Stimulated activated CD4-positive, alpha-beta T cell treated with anti-CD3 and anti-CD28 coated beads, Interleukin-1b, Interleukin-23, amount 100 ng/mL, for 24 hours (primary cell): ENCODE measurements at regions not wholly inside any gene's neighbourhood (a gene's known extent, or its start where the extent isn't known, plus 50 kb on each side); places are given as distances from the start of the nearest gene placed in this dataset.

Source experiments
- DNase-seq, 4 experiments: peaks; one replicate each; pipeline ENCODE4 v3.0.0-alpha.2; 2020; ENCODE audit warnings: low read depth in 4 of 4, low spot score in 1 of 4

- DNase-seq: no peak
Measured at GRCh38 chr10:4775808-4776207, 50.2 kb upstream of the AKR1E2 start.

- no peak for DNase-seq
Measured at GRCh38 chr10:4772202-4772570, 53.8 kb upstream of the AKR1E2 start.

GRCh38 chr10:4771554-4772201 is 54.3 kb upstream of the AKR1E2 start:
- DNase-seq: no peak

- no peak for DNase-seq
Measured at GRCh38 chr10:4770801-4771553, 55.0 kb upstream of the AKR1E2 start.

- DNase-seq: no peak
Measured at GRCh38 chr10:4768416-4768815, 57.6 kb upstream of the AKR1E2 start.

GRCh38 chr10:4767033-4767814 is 58.8 kb upstream of the AKR1E2 start:
- DNase-seq: no peak

- DNase-seq: no peak
Measured at GRCh38 chr10:4766454-4766853, 59.6 kb upstream of the AKR1E2 start.

GRCh38 chr10:4765428-4765827 is 60.6 kb upstream of the AKR1E2 start:
- no peak for DNase-seq

GRCh38 chr10:4763960-4764428 is 62.0 kb upstream of the AKR1E2 start:
- no peak for DNase-seq

- no peak for DNase-seq
Measured at GRCh38 chr10:4763513-4763912, 62.5 kb upstream of the AKR1E2 start.

GRCh38 chr10:4758256-4758655 is 67.8 kb upstream of the AKR1E2 start:
- no peak for DNase-seq

- no peak for DNase-seq
Measured at GRCh38 chr10:4755286-4755989, 70.6 kb upstream of the AKR1E2 start.

GRCh38 chr10:4754143-4754542 is 71.9 kb upstream of the AKR1E2 start:
- DNase-seq: no peak

GRCh38 chr10:4751211-4751610 is 74.8 kb upstream of the AKR1E2 start:
- DNase-seq: no peak

- DNase-seq: no peak
Measured at GRCh38 chr10:4749271-4749574, 76.8 kb upstream of the AKR1E2 start.

- DNase-seq: no peak
Measured at GRCh38 chr10:4748491-4749270, 77.3 kb upstream of the AKR1E2 start.

GRCh38 chr10:4742217-4742616 is 83.8 kb upstream of the AKR1E2 start:
- no peak for DNase-seq

- no peak for DNase-seq
Measured at GRCh38 chr10:4740471-4740870, 85.5 kb upstream of the AKR1E2 start.

GRCh38 chr10:4736608-4737007 is 89.4 kb upstream of the AKR1E2 start:
- no peak for DNase-seq

GRCh38 chr10:4736183-4736582 is 89.8 kb upstream of the AKR1E2 start:
- no peak for DNase-seq

GRCh38 chr10:4733843-4734224 is 92.2 kb upstream of the AKR1E2 start:
- DNase-seq: no peak
